LNCaP clone FGC (cell line): ENCODE measurements at regions not wholly inside any gene's neighbourhood (a gene's known extent, or its start where the extent isn't known, plus 50 kb on each side); places are given as distances from the start of the nearest gene placed in this dataset.

ENCODE experiments used
- DNase-seq: peaks from one replicate; pipeline ENCODE4 v3.0.0-alpha.2; 2011; ENCODE audit warnings: low read depth
- H3K4me3 ChIP-seq: 2 replicates; pipeline ENCODE4 v1.5.1; 2011; ENCODE audit warnings: mild to moderate bottlenecking, low read depth, low read length, control low read depth
- CTCF ChIP-seq: IDR thresholded peaks from 2 replicates; pipeline ENCODE4 v1.5.1; 2012; ENCODE audit warnings: mild to moderate bottlenecking; ENCODE audit not compliant: control insufficient read depth, insufficient read depth; ENCODE audit errors: extremely low read depth

- TF ChIP-seq CTCF, result no peak
- H3K4me3 ChIP-seq, result no peak overlapping the region
- DNase-seq, result no peak
These were observed 142.3 kb upstream of the ZNF804B start for GRCh38 chr7:88617185-88617584.

- H3K4me3 ChIP-seq, result no peak overlapping the region
- no peak for TF ChIP-seq CTCF
- no peak for DNase-seq
These were observed 144.2 kb upstream of the ZNF804B start for GRCh38 chr7:88615336-88615735.

- DNase-seq, result no peak
- TF ChIP-seq CTCF, result no peak
- H3K4me3 ChIP-seq, result no peak overlapping the region
These were observed 144.8 kb upstream of the ZNF804B start for GRCh38 chr7:88614736-88615135.

- DNase-seq, result no peak
- no peak for TF ChIP-seq CTCF
- H3K4me3 ChIP-seq, result no peak overlapping the region
These were observed 148.6 kb upstream of the ZNF804B start for GRCh38 chr7:88610942-88611341.

- H3K4me3 ChIP-seq, result no peak overlapping the region
- no peak for DNase-seq
- TF ChIP-seq CTCF, result no peak
These were observed 158.8 kb upstream of the ZNF804B start for GRCh38 chr7:88600695-88601094.

GRCh38 chr7:88599528-88599927 is 160.0 kb upstream of the ZNF804B start:
- no peak for DNase-seq
- TF ChIP-seq CTCF, result no peak
- no peak overlapping the region for H3K4me3 ChIP-seq

- DNase-seq, result no peak
- TF ChIP-seq CTCF, result no peak
- no peak overlapping the region for H3K4me3 ChIP-seq
These were observed 161.5 kb upstream of the ZNF804B start for GRCh38 chr7:88597941-88598425.
